MG63 (cell line): ENCODE measurements at regions not wholly inside any gene's neighbourhood (a gene's known extent, or its start where the extent isn't known, plus 50 kb on each side); places are given as distances from the start of the nearest gene placed in this dataset.
A peak's percentile ranks its signal among the peaks of the same experiment; 100 is the strongest.
"Not testable (repeated sequence)": the region's sequence is repeated elsewhere in the genome, so short reads cannot be mapped to it uniquely, and the experiment has no call there.

Source experiments
- DNase-seq: peaks from one replicate; pipeline ENCODE4 v3.0.0-alpha.2; 2020
- H3K27me3 ChIP-seq: fragments of 250-450 bp; sonication (Bioruptor Pico); 2 replicates; pipeline ENCODE4 v1.5.1; 2020; ENCODE audit warnings: mild to moderate bottlenecking, moderate library complexity
- H3K36me3 ChIP-seq: fragments of 250-450 bp; sonication (Bioruptor Pico); 2 replicates; pipeline ENCODE4 v1.5.1; 2020; ENCODE audit warnings: mild to moderate bottlenecking, moderate library complexity
- H3K4me3 ChIP-seq: fragments of 250-450 bp; sonication (Bioruptor Pico); 2 replicates; pipeline ENCODE4 v1.5.1; 2020; ENCODE audit warnings: mild to moderate bottlenecking, moderate library complexity
- H3K9me3 ChIP-seq: fragments of 250-450 bp; sonication (Bioruptor Pico); 2 replicates; pipeline ENCODE4 v1.5.1; 2020; ENCODE audit warnings: mild to moderate bottlenecking, moderate library complexity

GRCh38 chr17:34442387-34443111 lies 79.5 kb upstream of the CCL1 start:
- Histone ChIP-seq H3K27me3 (no peaks in the 10 kb centered on the region; the same call in 1 of the 2 replicates), H3K4me3 (no peak overlapping the region), H3K9me3 (no peaks in the 10 kb centered on the region), H3K36me3 (no peaks in the 10 kb centered on the region)
- DNase-seq: no peak

- Histone ChIP-seq H3K4me3 (no peak overlapping the region), H3K27me3 (no peaks in the 10 kb centered on the region; the same call in 1 of the 2 replicates), H3K36me3 (no peaks in the 10 kb centered on the region), H3K9me3 (no peaks in the 10 kb centered on the region)
- DNase-seq: no peak
Measured at GRCh38 chr17:34437188-34437587, 74.2 kb upstream of the CCL1 start.

- no peak overlapping the region for H3K4me3 ChIP-seq
- H3K36me3 ChIP-seq: no peaks in the 10 kb centered on the region
- no peak for DNase-seq
- H3K27me3 ChIP-seq: no peaks in the 10 kb centered on the region; the same call in 1 of the 2 replicates
- no peaks in the 10 kb centered on the region for H3K9me3 ChIP-seq
Measured at GRCh38 chr17:34436607-34437006, 73.6 kb upstream of the CCL1 start.

- Histone ChIP-seq H3K36me3 (no peaks in the 10 kb centered on the region), H3K27me3 (no peaks in the 10 kb centered on the region; the same call in 1 of the 2 replicates), H3K9me3 (no peaks in the 10 kb centered on the region), H3K4me3 (no peak overlapping the region)
- no peak for DNase-seq
Measured at GRCh38 chr17:34435182-34435928, 72.3 kb upstream of the CCL1 start.

GRCh38 chr17:34434052-34434451 lies 71.0 kb upstream of the CCL1 start:
- no peaks in the 10 kb centered on the region for H3K36me3 ChIP-seq

GRCh38 chr17:34424814-34425491 lies 61.9 kb upstream of the CCL1 start:
- peaks cover 2% of the 10 kb centered on the region; the same call in 1 of the 2 replicates for H3K27me3 ChIP-seq
- no peak for DNase-seq
- H3K4me3 ChIP-seq: no peak overlapping the region
- H3K9me3 ChIP-seq: no peaks in the 10 kb centered on the region
- H3K36me3 ChIP-seq: no peaks in the 10 kb centered on the region

More at GRCh38 chr17:34434052-34434451, 71.0 kb upstream of the CCL1 start:
- Histone ChIP-seq H3K4me3 (no peak overlapping the region), H3K27me3 (no peaks in the 10 kb centered on the region; the same call in 1 of the 2 replicates), H3K9me3 (no peaks in the 10 kb centered on the region)
- DNase-seq: no peak

GRCh38 chr17:34423978-34424813 lies 61.2 kb upstream of the CCL1 start:
- peaks cover 2% of the 10 kb centered on the region; the same call in 1 of the 2 replicates for H3K27me3 ChIP-seq
- H3K36me3 ChIP-seq: no peaks in the 10 kb centered on the region
- no peaks in the 10 kb centered on the region for H3K9me3 ChIP-seq
- H3K4me3 ChIP-seq: no peak overlapping the region
- DNase-seq: no peak

GRCh38 chr17:34423315-34423714 lies 60.3 kb upstream of the CCL1 start:
- H3K4me3 ChIP-seq, H3K27me3 ChIP-seq, H3K36me3 ChIP-seq, DNase-seq, H3K9me3 ChIP-seq: not testable (repeated sequence)

GRCh38 chr17:34420900-34421299 lies 57.9 kb upstream of the CCL1 start:
- Histone ChIP-seq H3K36me3 (no peaks in the 10 kb centered on the region), H3K27me3 (peaks cover 2% of the 10 kb centered on the region; the same call in 1 of the 2 replicates), H3K9me3 (no peaks in the 10 kb centered on the region), H3K4me3 (no peak overlapping the region)
- DNase-seq: no peak

- peak; percentile 40 for DNase-seq
- Histone ChIP-seq H3K27me3 (peaks cover 2% of the 10 kb centered on the region; the same call in 1 of the 2 replicates), H3K9me3 (no peaks in the 10 kb centered on the region), H3K36me3 (no peaks in the 10 kb centered on the region), H3K4me3 (no peak overlapping the region)
Measured at GRCh38 chr17:34420254-34420766, 57.3 kb upstream of the CCL1 start.

- Histone ChIP-seq H3K36me3 (no peaks in the 10 kb centered on the region), H3K9me3 (no peaks in the 10 kb centered on the region), H3K27me3 (no peaks in the 10 kb centered on the region), H3K4me3 (no peak overlapping the region)
- DNase-seq: no peak
Measured at GRCh38 chr17:34416116-34416515, 53.1 kb upstream of the CCL1 start.

- Histone ChIP-seq H3K9me3 (no peaks in the 10 kb centered on the region), H3K36me3 (no peaks in the 10 kb centered on the region), H3K27me3 (peaks cover 6% of the 10 kb centered on the region; the same call in 1 of the 2 replicates)
Measured at GRCh38 chr17:34414339-34414738, 51.3 kb upstream of the CCL1 start.

GRCh38 chr17:34413443-34414119 lies 50.5 kb upstream of the CCL1 start:
- Histone ChIP-seq H3K36me3 (no peaks in the 10 kb centered on the region), H3K27me3 (peaks cover 7% of the 10 kb centered on the region; the same call in 1 of the 2 replicates), H3K9me3 (no peaks in the 10 kb centered on the region), H3K4me3 (no peak overlapping the region)
- no peak for DNase-seq

More at GRCh38 chr17:34414339-34414738, 51.3 kb upstream of the CCL1 start:
- DNase-seq: no peak
- H3K4me3 ChIP-seq: no peak overlapping the region

- DNase-seq: no peak
- no peaks in the 10 kb centered on the region for H3K9me3 ChIP-seq
- H3K36me3 ChIP-seq: no peaks in the 10 kb centered on the region
- H3K27me3 ChIP-seq: peaks cover 7% of the 10 kb centered on the region; the same call in 1 of the 2 replicates
- no peak overlapping the region for H3K4me3 ChIP-seq
Measured at GRCh38 chr17:34412965-34413441, 50.0 kb upstream of the CCL1 start.
